KOPT-K1 (cell line): ENCODE measurements at regions not wholly inside any gene's neighbourhood (a gene's known extent, or its start where the extent isn't known, plus 50 kb on each side); places are given as distances from the start of the nearest gene placed in this dataset.
"Not testable (repeated sequence)": the region's sequence is repeated elsewhere in the genome, so short reads cannot be mapped to it uniquely, and the experiment has no call there.

Experiments
- H3K27ac ChIP-seq: fragments of 200-600 bp; sonication (generic); 2 replicates; pipeline ENCODE4 v1.5.1; 2016; ENCODE audit warnings: antibody characterized with exemption, mild to moderate bottlenecking, low read depth, low read length; ENCODE audit not compliant: poor library complexity, severe bottlenecking
- H3K36me3 ChIP-seq: fragments of 200-600 bp; sonication (generic); 2 replicates; pipeline ENCODE4 v1.5.1; 2017; ENCODE audit warnings: antibody characterized with exemption, mild to moderate bottlenecking, low read length, moderate library complexity; ENCODE audit not compliant: insufficient read depth
- H3K9me3 ChIP-seq: fragments of 200-600 bp; sonication (generic); 2 replicates; pipeline ENCODE4 v1.5.1; 2017; ENCODE audit warnings: antibody characterized with exemption, low read length, mild to moderate bottlenecking; ENCODE audit not compliant: insufficient read depth, poor library complexity, severe bottlenecking

DNA sequence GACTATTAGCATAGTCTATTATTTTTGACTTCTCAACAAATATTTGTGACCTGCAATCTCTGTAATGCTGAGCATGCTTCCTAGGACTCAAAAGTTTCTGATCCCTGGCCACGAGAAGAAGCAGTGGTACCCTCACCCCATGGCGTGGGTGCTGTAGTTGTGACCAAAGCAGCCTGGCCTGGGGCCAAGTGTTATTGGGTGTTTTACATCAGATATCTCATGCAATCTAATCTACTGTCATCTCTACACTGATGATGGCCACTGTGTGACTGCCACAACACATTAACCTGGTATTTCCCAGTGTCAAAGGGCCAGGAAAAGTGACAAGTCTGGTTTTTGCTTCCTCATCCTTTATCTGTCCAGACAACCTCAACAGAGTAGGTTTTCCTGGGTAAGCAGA, 80.8 kb upstream of the WIPF1 start:
- H3K36me3 ChIP-seq = peaks cover 3% of the 10 kb centered on the region
- H3K9me3 ChIP-seq = no peaks in the 10 kb centered on the region
- no peak overlapping the region for H3K27ac ChIP-seq

DNA sequence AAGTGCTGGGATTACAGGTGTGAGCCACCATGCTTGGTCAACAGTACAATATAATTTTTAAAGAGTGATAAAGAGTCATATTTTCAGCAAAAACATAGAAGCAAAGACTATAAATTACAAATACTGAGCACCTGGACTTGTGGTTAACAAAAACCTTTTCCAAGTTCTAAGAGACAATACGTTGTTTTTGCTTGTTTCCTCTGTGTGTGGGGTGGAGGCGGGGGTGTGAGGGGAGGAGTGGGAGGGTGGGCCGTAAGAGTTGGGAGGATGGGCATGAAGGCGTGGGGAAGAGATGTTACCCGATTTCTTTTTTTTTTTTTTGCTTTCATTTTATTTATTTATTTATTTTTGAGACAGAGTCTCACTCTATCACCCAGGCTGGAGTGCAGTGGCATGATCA, 78.0 kb upstream of the WIPF1 start:
- Histone ChIP-seq H3K36me3 (peaks cover 21% of the 10 kb centered on the region), H3K9me3 (peaks cover 19% of the 10 kb centered on the region), H3K27ac (peak overlapping the region; percentile 75)

DNA sequence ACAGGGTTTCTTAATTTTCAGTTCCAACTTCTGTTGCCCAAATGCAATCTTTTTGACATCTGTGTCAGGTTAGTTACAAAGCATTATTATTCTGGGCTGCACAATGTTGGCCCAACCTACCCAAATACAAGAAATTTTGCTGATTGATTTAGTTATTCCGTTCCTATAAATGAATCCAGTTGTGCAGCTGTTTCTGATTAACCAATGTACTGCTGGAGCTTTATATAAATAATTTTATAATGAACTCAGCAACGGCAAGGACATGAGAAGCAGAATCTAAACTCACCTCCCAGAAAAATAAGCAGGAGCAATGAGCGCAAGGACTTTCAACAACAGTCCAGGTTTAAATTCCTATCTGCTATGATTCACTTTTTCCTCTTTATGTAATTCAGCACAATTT, 76.3 kb upstream of the WIPF1 start:
- Histone ChIP-seq H3K36me3 (peaks cover 21% of the 10 kb centered on the region), H3K9me3 (peaks cover 19% of the 10 kb centered on the region), H3K27ac (no peak overlapping the region)

DNA sequence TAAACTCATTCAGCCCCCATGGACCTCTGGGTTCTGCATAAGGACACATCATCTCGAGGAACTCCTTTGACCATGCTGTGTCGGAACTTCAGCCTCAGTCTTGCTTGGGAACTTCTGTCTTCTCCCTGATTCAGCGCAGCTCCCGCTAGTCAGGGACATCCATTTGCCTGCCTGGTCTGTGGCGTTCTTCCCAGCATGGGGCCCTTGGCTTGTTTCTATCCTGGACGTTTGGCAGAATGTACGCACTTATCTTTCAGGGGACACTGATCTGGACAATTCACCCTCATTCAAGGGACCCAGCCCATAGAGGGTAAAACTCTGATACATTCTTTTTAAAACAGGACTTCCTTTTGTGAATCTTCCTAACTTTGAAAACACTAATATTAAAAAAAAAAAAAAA, 75.8 kb upstream of the WIPF1 start:
- Histone ChIP-seq H3K27ac (no peak overlapping the region), H3K36me3 (peaks cover 21% of the 10 kb centered on the region), H3K9me3 (peaks cover 19% of the 10 kb centered on the region)

DNA sequence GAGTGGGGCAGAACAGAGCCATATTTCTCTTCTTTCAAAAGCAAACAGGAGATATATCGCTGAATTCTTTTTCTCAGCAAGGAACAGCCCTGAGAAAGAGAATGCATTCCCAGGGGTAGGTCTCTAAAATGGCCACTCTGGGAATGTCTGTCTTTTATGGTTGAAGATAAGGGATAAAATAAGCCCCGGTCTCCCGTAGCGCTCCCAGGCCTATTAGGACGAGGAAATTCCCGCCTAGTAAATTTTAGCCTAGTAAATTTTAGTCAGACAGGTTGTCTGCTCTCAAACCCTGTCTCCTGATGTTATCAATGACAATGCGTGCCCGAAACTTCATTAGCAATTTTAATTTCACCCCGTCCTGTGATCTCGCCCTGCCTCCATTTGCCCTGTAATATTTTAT, 73.9 kb upstream of the WIPF1 start:
- peaks cover 21% of the 10 kb centered on the region for H3K36me3 ChIP-seq
- H3K27ac ChIP-seq = not testable (repeated sequence)
- H3K9me3 ChIP-seq = peaks cover 19% of the 10 kb centered on the region

DNA sequence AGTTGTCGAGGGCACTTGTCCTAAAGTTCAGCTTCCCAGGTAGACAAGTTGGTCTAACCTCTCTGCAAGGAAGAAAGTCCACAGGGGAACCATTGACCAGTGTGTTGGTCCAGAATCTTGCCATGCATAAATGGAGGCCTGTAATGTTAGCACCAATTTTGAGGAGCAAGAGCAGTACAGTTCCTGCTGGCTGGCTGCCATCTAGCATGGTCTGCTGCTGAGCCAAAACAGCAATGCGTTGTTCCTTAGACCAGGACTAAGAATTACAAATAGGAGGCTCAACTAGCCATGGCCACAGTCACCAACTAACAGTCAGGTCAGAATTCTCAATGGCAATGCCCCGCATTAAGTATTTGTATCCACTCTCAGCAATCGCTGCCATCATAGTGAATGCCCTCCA, 72.8 kb upstream of the WIPF1 start:
- Histone ChIP-seq H3K27ac (no peak overlapping the region), H3K9me3 (peaks cover 19% of the 10 kb centered on the region), H3K36me3 (peaks cover 21% of the 10 kb centered on the region)

DNA sequence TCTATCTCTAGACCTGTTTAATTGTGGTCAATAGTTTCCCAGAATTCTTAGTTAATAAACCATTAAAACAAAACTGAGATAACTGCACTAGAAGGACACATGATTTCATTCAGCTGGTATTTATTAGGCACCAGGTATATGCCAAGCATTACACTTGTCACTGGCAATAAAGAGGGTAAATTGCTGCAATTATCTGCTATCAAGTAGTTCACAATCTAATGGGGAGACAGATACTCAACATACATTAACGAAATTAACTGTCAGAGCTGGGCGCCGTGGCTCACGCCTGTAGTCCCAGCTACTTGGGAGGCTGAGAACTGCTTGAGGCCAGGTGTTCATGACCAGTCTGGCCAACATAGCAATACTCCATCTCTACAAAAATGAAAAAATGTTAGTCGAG, 71.7 kb upstream of the WIPF1 start:
- Histone ChIP-seq H3K9me3 (peaks cover 19% of the 10 kb centered on the region), H3K27ac (no peak overlapping the region), H3K36me3 (peaks cover 21% of the 10 kb centered on the region)

DNA sequence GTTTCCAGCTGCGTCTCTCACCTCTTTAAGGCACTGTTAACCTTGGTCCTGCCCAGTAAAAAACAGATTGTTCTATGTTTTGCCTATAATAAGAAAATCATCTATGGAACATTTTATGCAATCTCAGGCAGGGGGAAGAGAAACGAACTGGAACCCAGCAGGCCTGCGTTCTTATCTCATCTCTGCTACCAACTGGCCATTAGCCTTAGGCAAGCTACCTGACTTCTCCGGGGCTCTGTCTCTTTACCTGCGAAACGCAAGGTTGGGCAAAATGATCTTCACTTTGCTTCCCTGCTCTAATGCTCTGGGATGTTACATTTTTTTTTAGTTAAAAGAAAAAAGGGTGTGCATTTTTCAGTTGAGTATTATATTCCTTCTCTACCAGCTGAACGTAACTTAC, 70.5 kb upstream of the WIPF1 start:
- Histone ChIP-seq H3K36me3 (peaks cover 15% of the 10 kb centered on the region), H3K27ac (no peak overlapping the region), H3K9me3 (peaks cover 19% of the 10 kb centered on the region)

DNA sequence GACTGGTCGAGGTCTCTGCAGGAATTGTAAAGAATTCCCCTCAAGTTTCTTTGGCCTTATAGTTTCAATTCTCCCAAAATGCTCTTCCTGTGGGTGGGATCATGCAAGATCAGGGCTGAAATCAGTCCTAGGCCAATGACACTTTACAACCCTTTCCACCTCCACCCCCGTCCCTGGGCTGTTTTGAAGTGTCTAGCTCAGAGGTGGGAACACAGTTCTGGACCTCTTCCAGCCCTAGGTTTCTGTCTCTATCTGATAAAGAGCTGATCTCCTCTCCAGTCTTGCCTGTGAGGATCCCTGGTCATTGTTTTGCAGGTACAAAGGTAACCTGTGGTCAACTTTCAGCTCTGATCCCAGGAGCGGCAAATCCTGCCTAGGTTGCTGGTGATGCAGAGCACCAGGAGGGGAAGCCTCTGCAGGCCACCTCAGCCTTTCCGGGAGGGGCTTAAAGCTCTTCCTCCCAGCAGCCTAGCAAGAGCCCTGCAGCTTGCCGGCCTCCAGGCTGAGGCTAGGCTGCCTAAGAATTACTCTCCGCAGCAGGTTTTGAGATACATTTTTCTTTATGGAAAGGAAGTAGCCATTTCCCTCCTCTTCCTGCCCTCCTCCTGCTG, 69.8 kb upstream of the WIPF1 start:
- peaks cover 8% of the 10 kb centered on the region for H3K36me3 ChIP-seq
- H3K27ac ChIP-seq = no peak overlapping the region
- H3K9me3 ChIP-seq = peaks cover 12% of the 10 kb centered on the region

DNA sequence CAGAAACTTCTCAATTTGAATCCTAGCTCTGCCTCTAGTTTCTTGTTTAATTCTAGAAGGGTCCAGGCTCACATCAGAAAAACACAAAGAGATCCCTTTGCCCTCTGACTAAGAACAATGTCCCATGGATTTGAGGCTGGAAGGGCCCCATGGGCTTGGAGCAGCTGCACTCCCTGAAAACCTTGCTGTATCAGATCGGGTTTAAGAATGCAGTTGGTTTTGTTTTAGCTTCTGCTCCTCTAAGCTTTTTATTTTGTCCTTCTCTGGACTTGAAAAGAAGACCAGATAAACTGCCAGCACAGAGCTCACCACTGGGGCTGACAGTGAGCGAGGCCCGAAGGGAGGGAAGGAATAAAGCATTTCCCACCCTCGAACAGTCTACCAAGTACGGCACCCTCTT, 69.2 kb upstream of the WIPF1 start:
- Histone ChIP-seq H3K27ac (no peak overlapping the region), H3K9me3 (peaks cover 7% of the 10 kb centered on the region), H3K36me3 (peaks cover 3% of the 10 kb centered on the region; the same call in 1 of the 2 replicates)

DNA sequence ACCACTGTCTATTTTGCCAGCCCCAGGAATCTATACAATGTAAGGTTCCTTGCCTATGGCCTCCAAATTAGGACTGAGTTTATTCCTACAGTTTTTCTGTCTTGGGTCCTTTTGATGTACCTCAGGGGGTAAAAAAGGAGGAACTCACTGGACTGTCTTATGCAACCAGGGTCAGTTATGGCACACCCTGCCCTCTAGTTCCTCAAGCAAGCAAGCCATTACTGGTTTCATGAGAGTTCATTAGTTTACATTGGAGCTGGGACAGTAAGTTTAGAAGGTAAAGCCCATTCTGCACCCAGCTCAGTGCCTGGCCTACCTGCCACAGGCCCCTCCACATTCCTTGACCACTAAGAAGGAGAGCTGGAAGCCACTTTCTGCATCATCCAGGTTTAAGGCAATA, 68.7 kb upstream of the WIPF1 start:
- Histone ChIP-seq H3K9me3 (peaks cover 2% of the 10 kb centered on the region), H3K36me3 (no peaks in the 10 kb centered on the region), H3K27ac (no peak overlapping the region)

DNA sequence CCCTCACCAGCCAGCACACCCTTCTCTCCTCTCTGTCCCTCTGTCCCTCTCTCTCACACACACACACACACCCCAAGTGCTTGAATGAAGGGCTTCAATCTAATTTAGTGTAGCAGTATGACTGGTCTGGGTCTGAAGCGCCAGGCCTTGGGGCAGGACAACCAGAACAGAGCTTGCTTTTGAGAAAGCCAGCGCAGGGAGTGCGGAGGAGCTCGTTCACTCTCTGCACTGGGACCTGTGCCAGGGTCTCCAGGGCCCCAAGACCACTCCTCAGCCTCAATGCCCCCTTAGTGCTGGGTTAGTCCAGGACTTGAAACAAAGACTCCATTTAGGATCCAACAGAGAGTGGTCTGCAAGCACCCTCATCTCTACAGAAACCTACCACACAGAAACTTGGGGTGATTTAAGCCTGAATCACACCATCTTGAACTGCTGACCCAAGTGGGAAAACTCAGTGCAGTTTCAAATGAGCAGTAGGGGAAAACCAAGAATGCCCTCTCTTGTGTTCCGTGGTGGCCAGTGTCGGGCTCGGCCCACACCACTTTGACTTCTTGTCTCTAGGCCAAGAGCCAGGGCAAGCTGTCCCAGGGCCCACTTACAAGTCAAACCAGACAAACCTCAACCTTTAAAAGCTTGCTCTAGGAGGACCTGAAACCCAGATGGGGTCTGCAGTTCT, 66.6 kb upstream of the WIPF1 start:
- Histone ChIP-seq H3K9me3 (no peaks in the 10 kb centered on the region), H3K27ac (no peak overlapping the region), H3K36me3 (peaks cover 8% of the 10 kb centered on the region; the same call in 1 of the 2 replicates)

DNA sequence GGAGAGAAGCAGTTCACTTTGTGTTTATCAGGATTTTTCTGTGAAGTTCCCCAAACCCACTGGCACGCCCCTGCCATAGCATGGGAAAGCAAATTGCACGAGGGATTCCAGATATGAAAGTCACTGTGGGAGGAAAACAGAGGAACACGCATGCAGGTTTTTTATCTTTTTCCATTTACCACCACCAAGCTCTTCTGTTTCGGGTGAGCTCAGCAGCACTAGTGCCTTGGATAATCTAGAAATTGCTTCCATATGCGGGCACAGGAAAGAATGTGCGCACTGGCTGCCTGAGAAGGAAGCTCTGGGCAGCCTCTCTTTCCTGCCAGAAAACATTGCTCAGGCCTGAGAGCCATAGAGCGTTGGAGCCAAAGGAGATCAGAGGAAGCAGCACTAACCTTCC, 65.9 kb upstream of the WIPF1 start:
- Histone ChIP-seq H3K27ac (no peak overlapping the region), H3K36me3 (peaks cover 8% of the 10 kb centered on the region; the same call in 1 of the 2 replicates), H3K9me3 (no peaks in the 10 kb centered on the region)

DNA sequence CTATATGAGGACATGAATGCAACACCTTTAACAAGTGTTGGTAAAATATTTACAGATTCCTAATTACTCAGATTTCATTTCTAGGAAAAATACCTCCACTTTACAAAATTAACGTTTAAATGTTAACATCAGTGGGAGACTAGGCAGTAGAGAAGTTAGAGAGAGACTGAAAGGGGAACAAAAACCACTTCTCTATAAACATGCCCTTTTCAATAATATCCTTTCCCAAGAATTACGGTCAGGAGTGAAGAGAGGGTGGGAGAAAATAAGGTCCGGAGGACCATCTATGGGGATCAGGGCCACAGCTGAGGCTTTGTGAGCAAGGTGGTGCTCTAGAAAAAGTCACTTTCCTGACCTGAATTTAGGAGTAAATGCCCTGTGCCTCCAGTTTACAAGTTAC, 65.3 kb upstream of the WIPF1 start:
- Histone ChIP-seq H3K27ac (no peak overlapping the region), H3K36me3 (peaks cover 8% of the 10 kb centered on the region; the same call in 1 of the 2 replicates), H3K9me3 (no peaks in the 10 kb centered on the region)

DNA sequence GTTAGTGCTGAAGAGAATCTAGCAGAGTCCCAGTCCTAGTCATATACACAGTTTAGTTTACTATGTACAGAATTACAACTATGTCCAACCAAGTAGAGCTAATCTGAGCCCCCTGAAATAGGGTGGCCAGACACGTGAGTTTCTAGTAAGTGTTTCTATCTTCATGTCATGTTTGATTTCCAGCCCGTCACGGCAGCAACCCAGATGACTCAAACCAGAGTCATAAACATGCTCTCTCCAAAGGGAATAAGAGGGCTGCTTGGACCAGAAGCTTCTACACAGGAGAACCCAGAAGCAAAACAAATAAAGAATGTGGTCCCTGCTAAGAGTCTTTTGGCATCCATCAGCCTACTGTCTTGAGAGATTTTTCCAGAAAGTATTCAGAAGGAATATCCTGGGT, 64.9 kb upstream of the WIPF1 start:
- H3K9me3 ChIP-seq = no peaks in the 10 kb centered on the region
- peaks cover 8% of the 10 kb centered on the region; the same call in 1 of the 2 replicates for H3K36me3 ChIP-seq
- no peak overlapping the region for H3K27ac ChIP-seq
